Lower lobe of right lung (tissue), 2 donors: ENCODE measurements at regions not wholly inside any gene's neighbourhood (a gene's known extent, or its start where the extent isn't known, plus 50 kb on each side); places are given as distances from the start of the nearest gene placed in this dataset.

Source experiments
- ATAC-seq, 2 donors: fragments of 200-7000 bp; cut with Tn5 transposase; one replicate each; pipeline ENCODE4 v1.9.1; 2020 to 2022; ENCODE audit warnings: mild to moderate bottlenecking in 2 of 2, moderate library complexity in 2 of 2
- DNase-seq: peaks from one replicate; pipeline ENCODE4 v3.0.0-alpha.2; 2020
- H3K27ac ChIP-seq: fragments of 200-600 bp; one replicate; pipeline ENCODE4 v1.8.0; 2022
- H3K27me3 ChIP-seq: fragments of 200-600 bp; one replicate; pipeline ENCODE4 v1.8.0; 2022; ENCODE audit warnings: low read depth
- H3K36me3 ChIP-seq: fragments of 200-600 bp; one replicate; pipeline ENCODE4 v1.8.0; 2022; ENCODE audit warnings: mild to moderate bottlenecking
- H3K4me1 ChIP-seq: fragments of 200-600 bp; one replicate; pipeline ENCODE4 v1.8.0; 2022
- H3K4me3 ChIP-seq: fragments of 200-600 bp; one replicate; pipeline ENCODE4 v1.8.0; 2022; ENCODE audit warnings: mild to moderate bottlenecking
- H3K9me3 ChIP-seq: fragments of 200-600 bp; one replicate; pipeline ENCODE4 v1.8.0; 2022
- intact Hi-C: fragments of 100-400 bp; cut with DNase I; formaldehyde crosslinking; loops from one replicate; pipeline ENCODE4 v1.11.0; 2022
- TF ChIP-seq, protein P1 (sequence below): fragments of 200-600 bp; IDR thresholded peaks from one replicate; pipeline ENCODE4 v1.8.0; 2022; ENCODE audit warnings: antibody characterized with exemption, mild to moderate bottlenecking
- donor health status: DM: no; HTN: yes; CAD: no; lungs with severe emphysema.

- no peak for DNase-seq
- Histone ChIP-seq H3K4me3 (no peak overlapping the region), H3K4me1 (no peaks in the 10 kb centered on the region), H3K9me3 (no peaks in the 10 kb centered on the region), H3K27ac (no peak overlapping the region), H3K36me3 (no peaks in the 10 kb centered on the region), H3K27me3 (no peaks in the 10 kb centered on the region)
- TF ChIP-seq, protein P1, sequence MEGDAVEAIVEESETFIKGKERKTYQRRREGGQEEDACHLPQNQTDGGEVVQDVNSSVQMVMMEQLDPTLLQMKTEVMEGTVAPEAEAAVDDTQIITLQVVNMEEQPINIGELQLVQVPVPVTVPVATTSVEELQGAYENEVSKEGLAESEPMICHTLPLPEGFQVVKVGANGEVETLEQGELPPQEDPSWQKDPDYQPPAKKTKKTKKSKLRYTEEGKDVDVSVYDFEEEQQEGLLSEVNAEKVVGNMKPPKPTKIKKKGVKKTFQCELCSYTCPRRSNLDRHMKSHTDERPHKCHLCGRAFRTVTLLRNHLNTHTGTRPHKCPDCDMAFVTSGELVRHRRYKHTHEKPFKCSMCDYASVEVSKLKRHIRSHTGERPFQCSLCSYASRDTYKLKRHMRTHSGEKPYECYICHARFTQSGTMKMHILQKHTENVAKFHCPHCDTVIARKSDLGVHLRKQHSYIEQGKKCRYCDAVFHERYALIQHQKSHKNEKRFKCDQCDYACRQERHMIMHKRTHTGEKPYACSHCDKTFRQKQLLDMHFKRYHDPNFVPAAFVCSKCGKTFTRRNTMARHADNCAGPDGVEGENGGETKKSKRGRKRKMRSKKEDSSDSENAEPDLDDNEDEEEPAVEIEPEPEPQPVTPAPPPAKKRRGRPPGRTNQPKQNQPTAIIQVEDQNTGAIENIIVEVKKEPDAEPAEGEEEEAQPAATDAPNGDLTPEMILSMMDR: no peak
- no peak for ATAC-seq
- intact Hi-C loops: no loop called here
These were observed 1400.5 kb upstream of the IGFBP7 start for GRCh38 chr4:58510652-58511051.

DNA sequence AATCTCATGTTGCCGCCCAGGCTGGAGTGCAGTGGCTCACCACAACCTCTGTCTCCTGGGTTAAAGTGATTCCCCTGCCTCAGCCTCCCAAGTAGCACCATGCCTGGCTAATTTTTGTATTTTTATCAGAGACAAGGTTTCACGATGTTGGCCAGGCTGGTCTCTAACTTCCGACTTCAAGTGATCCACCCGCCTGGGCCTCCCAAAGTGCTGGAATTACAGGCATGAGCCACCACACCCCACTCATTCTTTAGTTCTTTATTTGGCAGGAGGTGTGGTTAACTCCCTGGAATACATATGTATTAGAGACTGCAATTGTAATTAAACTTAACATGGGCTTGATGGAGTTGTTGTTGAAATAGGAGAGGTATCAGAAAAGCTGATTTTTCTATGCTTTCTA lies 1396.9 kb upstream of the IGFBP7 start:
- no peak overlapping the region for H3K27ac ChIP-seq
- ATAC-seq: no peak
- H3K36me3 ChIP-seq: no peaks in the 10 kb centered on the region
- H3K9me3 ChIP-seq: no peaks in the 10 kb centered on the region
- intact Hi-C loops: no loop called here
- TF ChIP-seq, protein P1: no peak
- no peaks in the 10 kb centered on the region for H3K4me1 ChIP-seq
- no peak for DNase-seq
- H3K27me3 ChIP-seq: no peaks in the 10 kb centered on the region
- H3K4me3 ChIP-seq: no peak overlapping the region

DNA sequence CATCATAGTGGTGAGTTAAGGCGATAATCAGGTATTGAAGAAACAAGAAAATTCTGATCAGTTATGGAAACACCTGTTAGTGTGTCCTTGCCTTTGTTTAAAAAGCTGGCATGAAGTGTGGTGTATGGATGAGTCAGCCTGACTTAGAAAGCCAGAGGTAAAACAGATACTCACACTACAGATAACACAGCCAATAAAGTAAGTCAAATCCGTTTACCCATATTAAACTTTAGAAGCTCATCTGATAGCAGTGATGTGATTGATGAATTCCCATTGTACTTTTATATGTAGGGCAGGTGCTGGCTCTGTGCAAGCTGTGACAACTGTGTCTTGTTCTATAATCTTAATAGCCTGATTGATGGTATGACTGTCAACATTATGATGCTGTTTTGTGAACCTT lies 1392.7 kb upstream of the IGFBP7 start:
- no peak for DNase-seq
- intact Hi-C loops: no loop called here
- H3K9me3 ChIP-seq: no peaks in the 10 kb centered on the region
- no peak overlapping the region for H3K27ac ChIP-seq
- no peaks in the 10 kb centered on the region for H3K27me3 ChIP-seq
- H3K4me1 ChIP-seq: no peaks in the 10 kb centered on the region
- TF ChIP-seq, protein P1: no peak
- no peaks in the 10 kb centered on the region for H3K36me3 ChIP-seq
- H3K4me3 ChIP-seq: no peak overlapping the region
- ATAC-seq: no peak

DNA sequence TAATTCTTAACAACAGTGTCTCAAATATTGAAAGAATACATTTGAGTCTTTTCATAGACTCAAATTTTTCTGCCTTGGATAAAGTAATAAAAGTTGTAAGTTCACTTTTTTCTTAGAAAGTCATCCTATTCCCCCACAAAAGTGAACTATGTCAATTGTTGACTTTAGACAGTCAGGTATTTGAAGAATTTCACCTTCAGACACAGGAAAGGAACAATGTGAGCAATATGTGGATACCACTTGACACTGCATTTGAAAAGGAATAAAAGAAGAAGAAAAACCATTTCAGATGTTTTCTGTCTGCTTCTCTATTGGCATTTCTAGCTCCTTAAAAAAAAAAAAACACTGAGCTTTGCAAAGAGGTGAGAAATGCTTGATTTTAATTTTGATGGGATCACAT lies 1389.0 kb upstream of the IGFBP7 start:
- H3K9me3 ChIP-seq: no peaks in the 10 kb centered on the region
- H3K4me3 ChIP-seq: no peak overlapping the region
- H3K4me1 ChIP-seq: no peaks in the 10 kb centered on the region
- H3K27me3 ChIP-seq: no peaks in the 10 kb centered on the region
- DNase-seq (no peak), ATAC-seq (no peak)
- no peaks in the 10 kb centered on the region for H3K36me3 ChIP-seq
- intact Hi-C loops: no loop called here
- H3K27ac ChIP-seq: no peak overlapping the region
- TF ChIP-seq, protein P1: no peak

DNA sequence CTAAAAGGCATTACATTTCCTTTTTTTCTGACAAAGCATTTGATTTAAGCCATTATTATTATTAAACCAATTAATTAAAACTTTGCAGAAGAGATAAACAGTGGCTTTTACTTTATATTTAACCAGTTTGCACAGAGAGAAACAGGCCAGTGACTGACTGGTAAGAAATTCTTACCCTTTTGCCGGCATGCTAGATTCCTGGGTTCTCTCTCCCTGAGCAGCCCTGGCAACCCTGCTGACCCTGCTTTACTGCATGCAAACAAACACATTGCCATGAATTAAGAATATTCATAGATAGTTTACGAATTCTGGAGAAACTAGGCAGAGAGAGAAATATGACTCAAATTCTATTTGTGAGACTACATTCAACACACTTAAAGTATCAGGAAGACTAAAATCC lies 1381.4 kb upstream of the IGFBP7 start:
- Histone ChIP-seq H3K4me1 (no peaks in the 10 kb centered on the region), H3K36me3 (no peaks in the 10 kb centered on the region), H3K27me3 (no peaks in the 10 kb centered on the region), H3K27ac (no peak overlapping the region), H3K9me3 (no peaks in the 10 kb centered on the region), H3K4me3 (no peak overlapping the region)
- intact Hi-C loops: no loop called here
- ATAC-seq: no peak
- DNase-seq: no peak
- TF ChIP-seq, protein P1: no peak

GRCh38 chr4:58477950-58478349 lies 1367.8 kb upstream of the IGFBP7 start:
- intact Hi-C loops: no loop called here
- DNase-seq: no peak
- H3K4me3 ChIP-seq: no peak overlapping the region
- H3K36me3 ChIP-seq: no peaks in the 10 kb centered on the region
- H3K9me3 ChIP-seq: no peaks in the 10 kb centered on the region
- TF ChIP-seq, protein P1: no peak
- no peaks in the 10 kb centered on the region for H3K27me3 ChIP-seq
- H3K27ac ChIP-seq: no peak overlapping the region
- H3K4me1 ChIP-seq: no peaks in the 10 kb centered on the region
- no peak for ATAC-seq
